HAP-1 (cell line): ENCODE measurements at regions not wholly inside any gene's neighbourhood (a gene's known extent, or its start where the extent isn't known, plus 50 kb on each side); places are given as distances from the start of the nearest gene placed in this dataset.
"Not testable (repeated sequence)": the region's sequence is repeated elsewhere in the genome, so short reads cannot be mapped to it uniquely, and the experiment has no call there.

Source experiments
- DNase-seq, 2 experiments: peaks; one replicate each; pipeline ENCODE4 v3.0.0-alpha.2; 2016 to 2020; ENCODE audit warnings: low spot score in 2 of 2
- H3K27me3 ChIP-seq: fragments of 250-450 bp; sonication (Bioruptor Pico); 2 replicates; pipeline ENCODE4 v1.5.1; 2020; ENCODE audit warnings: low read depth, mild to moderate bottlenecking, moderate library complexity
- H3K36me3 ChIP-seq: fragments of 250-450 bp; sonication (Bioruptor Pico); replicated peaks from 2 replicates; pipeline ENCODE4 v1.5.1; 2020; ENCODE audit warnings: mild to moderate bottlenecking
- H3K4me1 ChIP-seq: fragments of 250-450 bp; sonication (Bioruptor Pico); 2 replicates; pipeline ENCODE4 v1.5.1; 2020; ENCODE audit warnings: mild to moderate bottlenecking
- H3K4me3 ChIP-seq: fragments of 250-450 bp; sonication (Bioruptor Pico); 2 replicates; pipeline ENCODE4 v1.5.1; 2020; ENCODE audit warnings: mild to moderate bottlenecking, moderate library complexity
- H3K9me3 ChIP-seq: fragments of 250-450 bp; sonication (Bioruptor Pico); 2 replicates; pipeline ENCODE4 v1.5.1; 2020; ENCODE audit warnings: mild to moderate bottlenecking, moderate library complexity
- in situ Hi-C: fragments of 300-500 bp; cut with MboI; formaldehyde crosslinking; loops from 3 replicates; pipeline ENCODE4 v1.14.3; 2020; ENCODE audit warnings: low sequenced_read_pairs, inconsistent platforms, mixed read lengths

- Histone ChIP-seq H3K36me3 (peaks cover 4% of the 10 kb centered on the region; the same call in 1 of the 2 replicates), H3K27me3 (no peaks in the 10 kb centered on the region), H3K9me3 (no peaks in the 10 kb centered on the region), H3K4me3 (no peak overlapping the region), H3K4me1 (no peaks in the 10 kb centered on the region)
- no peak for DNase-seq
- in situ Hi-C loops = no loop called here
Observed at GRCh38 chr19:5253406-5254110, 87.1 kb downstream of the PTPRS start.

- in situ Hi-C loops = no loop called here
- Histone ChIP-seq H3K4me1 (no peaks in the 10 kb centered on the region), H3K4me3 (no peak overlapping the region), H3K9me3 (no peaks in the 10 kb centered on the region), H3K27me3 (no peaks in the 10 kb centered on the region), H3K36me3 (peaks cover 2% of the 10 kb centered on the region; the same call in 1 of the 2 replicates)
- no peak for DNase-seq
Observed at GRCh38 chr19:5251096-5252065, 89.2 kb downstream of the PTPRS start.

DNA sequence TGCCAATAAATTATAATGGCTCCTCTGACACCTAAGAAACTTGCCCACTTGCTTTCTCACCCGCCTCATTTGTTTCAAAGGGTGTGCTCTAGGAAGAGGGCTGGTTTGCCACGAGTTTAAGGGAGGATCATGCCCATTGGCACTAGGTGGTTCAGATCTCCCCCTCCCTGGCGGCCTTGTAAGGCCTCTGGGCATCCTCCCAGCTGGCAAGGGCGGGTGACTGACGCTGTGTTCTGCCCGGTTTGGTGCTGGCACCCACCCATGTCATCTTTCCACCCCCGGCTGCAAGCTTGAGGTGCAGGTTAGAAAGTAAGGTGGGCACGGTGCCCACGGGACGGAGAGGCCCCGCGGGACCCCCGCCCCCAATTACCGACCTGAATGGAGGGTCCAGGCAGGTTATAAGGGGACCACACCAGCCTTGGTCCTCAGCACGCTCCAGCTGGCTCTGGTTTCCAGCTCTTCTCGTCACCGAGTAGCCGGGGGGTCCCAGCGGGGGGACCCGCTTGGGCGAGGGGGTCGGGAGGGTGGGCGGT is 90.4 kb downstream of the PTPRS start:
- DNase-seq = no peak
- Histone ChIP-seq H3K4me1 (no peaks in the 10 kb centered on the region), H3K27me3 (no peaks in the 10 kb centered on the region), H3K36me3 (no peaks in the 10 kb centered on the region), H3K9me3 (no peaks in the 10 kb centered on the region), H3K4me3 (no peak overlapping the region)
- in situ Hi-C loops = no loop called here

- Histone ChIP-seq H3K4me1 (no peaks in the 10 kb centered on the region), H3K4me3 (no peak overlapping the region), H3K27me3 (no peaks in the 10 kb centered on the region), H3K9me3 (no peaks in the 10 kb centered on the region), H3K36me3 (peaks cover under 1% of the 10 kb centered on the region; the same call in 1 of the 2 replicates)
- no peak for DNase-seq
- in situ Hi-C loops = no loop called here
Observed at GRCh38 chr19:5249526-5249925, 91.1 kb downstream of the PTPRS start.

DNA sequence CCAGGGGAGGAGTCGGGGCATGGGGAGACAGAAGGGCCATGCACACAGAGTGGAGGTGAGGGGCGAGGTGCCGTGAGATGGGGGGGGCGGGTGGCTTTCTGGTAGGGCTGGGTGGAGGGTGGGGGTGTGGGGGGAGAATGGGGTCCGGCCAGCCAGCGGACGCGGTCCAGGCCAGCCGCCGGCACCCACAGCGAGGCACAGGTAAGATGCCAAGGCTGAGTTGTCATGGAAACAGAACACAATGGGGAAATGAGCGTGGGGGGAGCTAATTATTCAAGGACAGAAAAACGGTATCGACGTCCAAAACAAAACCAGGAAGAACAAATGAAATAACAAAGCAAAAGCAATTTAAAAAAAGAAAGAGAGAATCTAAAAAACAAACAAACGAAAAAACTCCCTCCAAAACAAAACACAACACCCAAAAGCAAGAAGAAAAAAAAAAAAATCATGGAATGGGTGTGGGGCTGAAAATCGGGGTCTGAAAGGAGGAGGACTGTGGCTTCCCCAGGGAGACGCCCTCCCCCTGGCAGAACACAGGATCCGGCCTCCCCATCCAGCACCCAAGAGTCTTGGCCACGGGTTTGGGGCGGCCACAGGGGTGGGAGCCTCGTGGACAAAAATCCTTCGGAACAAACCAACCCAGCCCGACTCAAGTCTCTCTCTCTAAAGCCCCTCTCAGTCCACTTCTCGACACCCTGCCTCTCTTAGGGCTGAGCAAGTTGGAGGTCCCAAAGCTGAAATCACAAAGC is 92.5 kb downstream of the PTPRS start:
- Histone ChIP-seq H3K9me3 (no peaks in the 10 kb centered on the region), H3K4me3 (no peak overlapping the region), H3K27me3 (no peaks in the 10 kb centered on the region), H3K4me1 (no peaks in the 10 kb centered on the region), H3K36me3 (peaks cover 6% of the 10 kb centered on the region)
- in situ Hi-C loops = no loop called here
- no peak for DNase-seq

DNA sequence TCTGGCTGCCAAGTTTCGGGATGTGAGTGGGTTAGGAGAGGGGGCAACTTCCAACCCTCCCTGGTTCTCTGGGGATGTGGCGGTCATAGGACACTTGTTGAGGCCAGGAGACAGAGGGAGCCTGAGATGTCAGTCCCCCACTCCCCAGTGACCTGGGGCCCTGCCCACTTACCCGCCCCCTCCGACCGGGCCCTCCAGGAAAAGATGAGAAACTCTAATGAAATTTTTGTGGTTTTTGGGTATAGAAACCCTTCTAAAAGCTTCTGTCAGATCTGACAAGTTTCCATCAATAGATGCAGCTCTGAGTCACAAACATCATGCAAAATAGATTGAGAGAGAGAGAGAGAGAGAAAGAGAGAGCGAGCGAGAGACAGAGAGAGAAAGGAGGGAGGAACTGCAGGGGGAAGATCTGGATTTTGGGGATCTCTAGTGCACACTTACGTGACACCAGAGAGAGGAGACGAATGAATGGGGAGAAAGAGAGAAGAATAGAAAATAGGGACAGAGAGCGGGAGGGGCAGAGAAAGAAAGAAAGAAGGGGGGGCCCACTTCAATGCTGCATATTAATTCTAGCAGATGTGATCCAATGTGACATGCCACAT is 94.0 kb downstream of the PTPRS start:
- no peak overlapping the region for H3K4me3 ChIP-seq
- no peaks in the 10 kb centered on the region for H3K9me3 ChIP-seq
- H3K27me3 ChIP-seq = no peaks in the 10 kb centered on the region
- DNase-seq = no peak
- H3K36me3 ChIP-seq = peaks cover 6% of the 10 kb centered on the region
- no peaks in the 10 kb centered on the region for H3K4me1 ChIP-seq
- in situ Hi-C loops = no loop called here

DNA sequence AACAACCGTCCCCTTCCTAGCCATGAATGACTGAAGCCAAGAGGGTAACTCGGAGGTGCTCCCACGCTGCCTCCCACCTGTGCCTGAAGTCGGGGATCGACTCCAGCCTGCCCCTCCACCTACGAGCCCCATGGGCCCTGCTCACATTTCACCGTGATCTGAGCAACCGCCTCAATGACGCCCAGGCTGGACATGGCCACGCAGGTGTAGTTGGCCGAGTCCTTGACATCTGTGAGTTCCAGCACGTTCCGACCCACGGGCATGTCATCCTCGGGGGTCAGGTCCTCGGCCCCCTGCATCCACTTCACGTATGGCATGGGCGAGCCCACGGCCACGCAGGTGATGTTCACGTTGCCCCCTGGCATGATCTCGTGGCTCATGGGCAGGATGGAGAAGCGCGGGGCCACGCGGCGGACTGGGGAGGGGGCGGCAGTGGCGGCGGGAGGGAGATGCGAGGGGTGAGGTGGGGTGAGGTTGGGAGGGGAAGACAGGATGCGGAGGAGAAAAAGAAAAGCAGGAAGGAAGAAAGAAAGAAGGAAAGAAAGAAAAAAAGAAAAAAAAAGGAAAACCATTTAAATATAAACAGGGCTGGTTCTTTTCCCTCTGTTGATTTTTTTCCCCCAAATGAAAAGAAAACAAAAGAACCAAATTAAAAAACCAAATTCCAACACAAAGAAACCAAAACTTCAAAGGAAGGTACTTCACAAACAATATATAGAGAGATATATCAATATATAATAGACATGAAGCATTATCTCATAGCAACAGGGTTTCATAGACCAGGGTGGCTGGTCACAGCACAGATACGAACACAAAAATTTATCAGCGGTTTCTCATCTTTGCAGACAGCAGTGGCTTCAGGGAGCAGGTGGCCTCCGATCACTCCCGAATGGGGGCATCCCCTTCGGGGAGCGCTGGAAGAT is 94.7 kb downstream of the PTPRS start:
- Histone ChIP-seq H3K27me3 (no peaks in the 10 kb centered on the region), H3K4me1 (no peaks in the 10 kb centered on the region), H3K4me3 (no peak overlapping the region), H3K36me3 (peaks cover 6% of the 10 kb centered on the region), H3K9me3 (no peaks in the 10 kb centered on the region)
- in situ Hi-C loops = no loop called here
- no peak for DNase-seq

- Histone ChIP-seq H3K4me3 (no peak overlapping the region), H3K27me3 (no peaks in the 10 kb centered on the region), H3K9me3 (no peaks in the 10 kb centered on the region), H3K4me1 (no peaks in the 10 kb centered on the region), H3K36me3 (peaks cover 6% of the 10 kb centered on the region)
- in situ Hi-C loops = no loop called here
- no peak for DNase-seq
Observed at GRCh38 chr19:5244351-5244750, 96.3 kb downstream of the PTPRS start.

GRCh38 chr19:5243878-5244277 is 96.7 kb downstream of the PTPRS start:
- H3K36me3 ChIP-seq = peaks cover 6% of the 10 kb centered on the region
- no peaks in the 10 kb centered on the region for H3K27me3 ChIP-seq
- H3K9me3 ChIP-seq = no peaks in the 10 kb centered on the region
- DNase-seq = no peak
- in situ Hi-C loops = no loop called here
- H3K4me1 ChIP-seq = no peaks in the 10 kb centered on the region
- no peak overlapping the region for H3K4me3 ChIP-seq

DNA sequence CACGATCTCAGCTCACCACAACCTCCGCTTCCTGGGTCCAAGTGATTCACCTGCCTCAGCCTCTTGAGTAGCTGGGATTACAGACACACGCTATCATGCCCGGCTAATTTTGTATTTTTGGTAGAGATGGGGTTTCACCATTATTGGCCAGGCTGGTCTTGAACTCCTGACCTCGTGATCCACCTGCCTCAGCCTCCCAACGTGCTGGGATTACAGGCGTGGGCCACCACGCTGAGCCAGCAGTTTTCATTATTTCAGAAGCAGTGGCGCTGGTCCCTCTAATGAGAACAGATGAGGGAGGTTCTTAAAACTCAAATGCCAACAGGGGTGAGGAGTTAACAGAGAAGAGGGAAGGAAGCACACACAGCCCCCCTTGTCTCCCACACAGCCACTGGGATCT is 98.7 kb downstream of the PTPRS start:
- not testable (repeated sequence) for H3K36me3 ChIP-seq, H3K4me3 ChIP-seq, H3K9me3 ChIP-seq

DNA sequence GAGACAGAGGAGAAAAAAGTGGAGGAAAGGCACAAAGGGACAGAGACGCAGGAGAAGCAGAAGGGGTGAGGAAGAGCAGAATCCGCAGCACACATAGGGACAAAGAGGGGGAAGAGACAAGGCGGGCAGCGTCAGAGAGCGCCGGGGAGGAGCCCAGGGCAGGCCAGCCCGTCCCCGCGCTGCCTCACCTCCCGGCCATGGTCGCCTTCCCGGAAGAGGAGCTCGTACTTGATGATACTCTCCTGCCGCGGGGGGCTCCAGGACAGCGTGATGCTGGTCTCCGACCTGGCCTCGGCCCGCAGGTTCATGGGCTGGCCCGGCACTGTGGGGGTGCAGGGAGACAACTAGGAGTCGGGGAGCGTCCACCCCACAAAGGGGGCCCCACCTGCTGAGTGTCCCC is 100.6 kb downstream of the PTPRS start:
- in situ Hi-C loops = no loop called here
- Histone ChIP-seq H3K27me3 (no peaks in the 10 kb centered on the region), H3K9me3 (no peaks in the 10 kb centered on the region), H3K36me3 (peaks cover 6% of the 10 kb centered on the region), H3K4me1 (no peaks in the 10 kb centered on the region), H3K4me3 (no peak overlapping the region)
- DNase-seq = no peak

More for the DNA sequence above, 98.7 kb downstream of the PTPRS start:
- H3K4me1 ChIP-seq, DNase-seq, H3K27me3 ChIP-seq, in situ Hi-C loops: not testable (repeated sequence)

GRCh38 chr19:5238700-5239099 is 101.9 kb downstream of the PTPRS start:
- H3K27me3 ChIP-seq = no peaks in the 10 kb centered on the region
- DNase-seq = no peak
- in situ Hi-C loops = no loop called here
- no peaks in the 10 kb centered on the region for H3K9me3 ChIP-seq
- H3K4me1 ChIP-seq = no peaks in the 10 kb centered on the region
- H3K36me3 ChIP-seq = no peaks in the 10 kb centered on the region
- no peak overlapping the region for H3K4me3 ChIP-seq
